ENCODE measurements at regions not wholly inside any gene's neighbourhood (a gene's known extent, or its start where the extent isn't known, plus 50 kb on each side); places are given as distances from the start of the nearest gene placed in this dataset.

DNA sequence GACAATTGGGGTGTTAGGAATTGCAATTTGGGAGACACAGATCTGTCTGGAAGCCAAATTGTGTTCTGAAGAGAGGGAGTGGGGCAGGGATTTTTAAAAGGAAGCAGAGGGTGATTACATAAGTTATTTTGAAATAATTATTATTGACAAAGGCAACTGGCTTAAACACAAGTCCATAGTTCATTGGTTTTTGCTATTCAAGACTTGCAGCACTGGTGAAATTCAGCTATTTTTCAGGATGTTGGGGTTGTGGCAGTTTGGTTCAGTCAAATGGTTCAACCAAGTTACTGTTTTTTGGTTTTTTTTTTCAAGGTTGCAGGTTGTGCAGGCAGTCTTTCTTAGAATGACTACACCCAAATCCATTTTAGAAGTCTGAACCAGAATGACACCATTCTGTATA lies 300.0 kb upstream of the DEPDC1 start:
- no peak for FAIRE-seq
- DNase-seq (ENCODE audit: insufficient read length, low spot score), result no peak
- TF ChIP-seq, protein P1, sequence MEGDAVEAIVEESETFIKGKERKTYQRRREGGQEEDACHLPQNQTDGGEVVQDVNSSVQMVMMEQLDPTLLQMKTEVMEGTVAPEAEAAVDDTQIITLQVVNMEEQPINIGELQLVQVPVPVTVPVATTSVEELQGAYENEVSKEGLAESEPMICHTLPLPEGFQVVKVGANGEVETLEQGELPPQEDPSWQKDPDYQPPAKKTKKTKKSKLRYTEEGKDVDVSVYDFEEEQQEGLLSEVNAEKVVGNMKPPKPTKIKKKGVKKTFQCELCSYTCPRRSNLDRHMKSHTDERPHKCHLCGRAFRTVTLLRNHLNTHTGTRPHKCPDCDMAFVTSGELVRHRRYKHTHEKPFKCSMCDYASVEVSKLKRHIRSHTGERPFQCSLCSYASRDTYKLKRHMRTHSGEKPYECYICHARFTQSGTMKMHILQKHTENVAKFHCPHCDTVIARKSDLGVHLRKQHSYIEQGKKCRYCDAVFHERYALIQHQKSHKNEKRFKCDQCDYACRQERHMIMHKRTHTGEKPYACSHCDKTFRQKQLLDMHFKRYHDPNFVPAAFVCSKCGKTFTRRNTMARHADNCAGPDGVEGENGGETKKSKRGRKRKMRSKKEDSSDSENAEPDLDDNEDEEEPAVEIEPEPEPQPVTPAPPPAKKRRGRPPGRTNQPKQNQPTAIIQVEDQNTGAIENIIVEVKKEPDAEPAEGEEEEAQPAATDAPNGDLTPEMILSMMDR (IDR thresholded peaks at IDR 0.05; ENCODE audit: insufficient read depth, missing control alignments), result no peak

DNA sequence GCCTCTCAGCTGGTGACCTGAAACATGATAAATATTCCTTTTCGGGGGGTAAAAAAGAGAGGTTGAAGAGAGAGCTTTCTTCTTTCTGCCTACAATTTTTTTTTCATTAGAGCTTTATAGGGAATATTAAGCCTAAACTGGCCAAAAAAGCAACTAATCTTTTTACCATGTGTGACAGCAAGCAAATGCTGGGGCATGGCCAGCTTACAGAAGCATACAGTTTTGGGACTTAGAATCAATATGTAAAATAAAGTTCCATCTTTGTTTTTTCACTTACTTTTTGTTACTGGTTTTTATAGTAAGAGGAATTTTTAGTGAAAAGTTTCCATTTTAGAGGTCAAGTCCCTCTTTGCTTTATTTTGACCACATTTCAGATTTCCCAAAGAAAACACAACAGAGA lies 301.2 kb upstream of the DEPDC1 start:
- TF ChIP-seq, protein P1 (IDR thresholded peaks at IDR 0.05; ENCODE audit: insufficient read depth, missing control alignments), result no peak
- DNase-seq (ENCODE audit: insufficient read length, low spot score), result no peak
- no peak for FAIRE-seq

DNA sequence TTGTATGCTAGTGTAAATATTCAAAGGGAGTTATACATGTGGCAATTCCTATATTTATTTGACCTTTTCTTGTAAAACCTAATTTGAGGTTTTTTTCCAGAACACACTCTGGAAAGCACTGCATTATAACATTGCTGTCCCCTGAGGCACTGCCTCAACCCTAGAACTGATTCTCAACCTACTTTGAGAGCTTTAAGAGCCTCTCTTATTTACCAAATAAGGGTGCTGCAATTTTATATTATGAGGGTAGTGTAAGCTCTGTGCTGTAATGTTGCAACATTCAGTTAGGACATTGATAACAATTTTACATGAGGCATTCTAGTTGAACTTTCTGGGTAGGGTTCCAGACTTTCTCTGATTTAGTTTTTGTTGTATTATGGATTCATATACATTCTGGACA lies 302.2 kb upstream of the DEPDC1 start:
- TF ChIP-seq, protein P1 (IDR thresholded peaks at IDR 0.05; ENCODE audit: insufficient read depth, missing control alignments), result no peak
- DNase-seq (ENCODE audit: insufficient read length, low spot score), result no peak
- FAIRE-seq, result no peak

DNA sequence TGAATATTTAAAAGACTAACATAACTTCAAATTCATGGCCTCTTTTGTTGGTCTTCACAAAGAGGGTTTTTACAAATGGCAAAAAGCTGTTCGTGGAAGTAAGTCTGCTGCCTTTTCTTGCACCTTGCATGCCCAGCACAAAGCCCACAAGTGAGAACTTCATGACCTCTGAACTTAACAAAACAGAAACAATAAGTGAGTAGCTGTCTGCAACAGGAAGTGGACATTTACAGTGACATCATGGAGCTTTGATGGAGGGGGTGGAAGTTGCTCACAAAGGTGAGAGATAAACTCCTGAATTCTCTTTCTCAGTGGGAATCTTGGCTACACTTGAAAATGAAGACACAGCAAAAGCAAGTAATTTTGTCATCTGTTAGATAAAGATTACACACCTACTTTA lies 303.3 kb upstream of the DEPDC1 start:
- no peak for FAIRE-seq
- no peak for DNase-seq (ENCODE audit: insufficient read length, low spot score)
- TF ChIP-seq, protein P1 (IDR thresholded peaks at IDR 0.05; ENCODE audit: insufficient read depth, missing control alignments), result no peak

DNA sequence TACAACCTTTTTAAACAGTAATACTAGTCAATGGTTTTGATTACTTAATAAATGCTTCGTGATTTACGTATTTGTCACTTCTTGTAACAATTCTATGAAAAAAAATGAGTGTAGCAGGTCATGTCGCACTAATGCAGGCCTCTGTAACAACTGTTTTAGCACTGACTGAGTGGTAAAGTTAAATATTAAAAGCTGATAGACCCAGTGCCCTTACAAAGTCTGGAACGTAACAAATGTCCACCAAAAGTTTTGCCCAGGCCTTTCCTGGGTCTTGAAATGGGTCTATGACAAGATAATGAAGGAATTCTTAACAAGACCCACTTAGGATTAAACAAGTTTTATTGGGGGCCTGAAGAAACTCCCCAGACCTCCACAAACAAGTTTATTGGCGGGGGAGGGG lies 304.6 kb upstream of the DEPDC1 start:
- no peak for FAIRE-seq
- no peak for DNase-seq (ENCODE audit: insufficient read length, low spot score)
- TF ChIP-seq, protein P1 (IDR thresholded peaks at IDR 0.05; ENCODE audit: insufficient read depth, missing control alignments), result no peak

DNA sequence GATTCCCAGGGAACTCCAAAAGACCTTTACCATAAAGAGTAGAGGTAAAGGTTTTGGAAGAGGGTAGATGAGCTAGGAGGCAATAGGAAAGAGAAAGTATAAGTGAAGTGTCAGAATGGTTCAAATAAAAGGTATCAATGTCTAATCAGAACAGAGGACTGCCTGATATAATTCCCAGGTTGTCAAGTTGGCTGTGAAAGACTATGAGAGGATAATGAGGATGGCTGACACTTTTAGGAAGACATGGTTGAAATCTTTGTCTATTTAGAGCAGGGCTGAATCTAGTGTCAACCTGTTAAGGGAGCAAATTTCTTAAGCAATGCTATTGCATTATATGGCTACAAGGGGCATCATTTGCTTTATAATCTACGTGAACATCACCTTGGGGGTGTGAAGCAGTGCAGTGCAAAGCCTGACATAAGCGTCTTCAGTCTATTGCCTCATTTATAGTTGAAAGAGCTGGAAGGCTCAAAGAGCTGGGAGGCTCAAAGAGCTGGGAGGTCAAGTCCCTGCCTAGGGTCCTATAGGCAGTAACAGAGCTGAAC lies 308.3 kb upstream of the DEPDC1 start:
- DNase-seq (ENCODE audit: insufficient read length, low spot score) (no peak), FAIRE-seq (no peak)
- TF ChIP-seq, protein P1 (IDR thresholded peaks at IDR 0.05; ENCODE audit: insufficient read depth, missing control alignments), result no peak

DNA sequence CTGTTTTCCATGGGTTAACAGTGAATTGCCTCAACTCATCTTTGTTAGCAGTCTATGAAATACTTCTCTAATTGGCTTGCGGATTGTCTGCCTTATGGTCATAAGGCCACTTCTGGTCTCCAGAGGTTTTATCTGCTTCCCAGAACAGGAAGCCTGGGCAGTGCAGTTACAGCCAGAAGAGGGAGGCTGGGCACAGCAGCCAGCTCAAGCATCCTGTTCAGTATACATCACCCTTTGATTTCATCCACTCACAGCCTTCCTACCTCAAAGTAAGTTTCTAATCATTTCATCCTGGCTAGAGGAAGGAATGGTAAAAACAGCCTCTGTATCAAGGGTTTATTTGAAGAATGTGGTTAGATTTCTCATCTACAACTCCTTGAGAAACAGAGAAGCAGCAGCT lies 311.5 kb upstream of the DEPDC1 start:
- DNase-seq (ENCODE audit: insufficient read length, low spot score) (no peak), FAIRE-seq (no peak)
- TF ChIP-seq, protein P1 (IDR thresholded peaks at IDR 0.05; ENCODE audit: insufficient read depth, missing control alignments), result no peak

Measured in D721Med (cell line).